GM18861 (cell line): ENCODE measurements at regions not wholly inside any gene's neighbourhood (a gene's known extent, or its start where the extent isn't known, plus 50 kb on each side); places are given as distances from the start of the nearest gene placed in this dataset.

Experiments
- ATAC-seq: cut with Tn5 transposase; IDR thresholded peaks from one replicate; pipeline ENCODE4 v1.9.1; 2021; ENCODE audit not compliant: unreplicated experiment

DNA sequence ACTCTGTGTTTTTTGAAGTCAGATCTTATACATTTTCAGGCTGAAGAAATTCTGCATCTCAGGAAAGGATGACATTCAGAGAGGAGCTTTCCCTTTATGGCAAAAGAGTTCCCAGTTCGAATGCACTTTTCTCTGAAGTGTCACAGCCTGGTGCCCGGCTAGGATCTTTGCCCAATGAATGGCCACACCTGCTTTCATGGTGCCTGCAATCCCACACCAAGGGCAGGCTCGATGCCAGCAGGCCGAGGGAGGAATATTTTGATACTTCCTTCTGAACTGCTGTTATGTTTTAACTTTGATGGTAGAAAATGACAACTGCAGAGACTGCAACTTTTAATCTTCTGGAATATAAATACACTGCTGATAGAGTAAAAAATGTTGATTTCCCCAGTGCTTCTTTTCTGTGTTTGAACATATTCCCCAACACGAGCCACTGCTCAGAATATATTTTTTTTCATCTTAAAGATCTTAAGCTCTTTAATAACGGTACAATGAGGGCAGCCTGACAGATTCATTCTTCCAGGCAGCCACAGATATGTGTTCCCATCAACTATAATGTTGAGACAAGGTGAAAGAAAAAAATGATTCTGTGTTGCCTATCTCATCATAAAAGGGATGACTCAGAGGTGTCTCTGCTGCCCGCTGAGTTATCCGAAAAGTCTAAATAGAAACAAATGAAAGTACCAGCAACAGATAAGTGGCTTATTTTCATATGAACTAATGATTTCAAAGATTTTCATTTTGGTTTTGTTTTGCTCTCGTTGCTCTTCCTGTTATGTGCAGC, 848.5 kb downstream of the DCDC2C start:
- ATAC-seq = no peak

DNA sequence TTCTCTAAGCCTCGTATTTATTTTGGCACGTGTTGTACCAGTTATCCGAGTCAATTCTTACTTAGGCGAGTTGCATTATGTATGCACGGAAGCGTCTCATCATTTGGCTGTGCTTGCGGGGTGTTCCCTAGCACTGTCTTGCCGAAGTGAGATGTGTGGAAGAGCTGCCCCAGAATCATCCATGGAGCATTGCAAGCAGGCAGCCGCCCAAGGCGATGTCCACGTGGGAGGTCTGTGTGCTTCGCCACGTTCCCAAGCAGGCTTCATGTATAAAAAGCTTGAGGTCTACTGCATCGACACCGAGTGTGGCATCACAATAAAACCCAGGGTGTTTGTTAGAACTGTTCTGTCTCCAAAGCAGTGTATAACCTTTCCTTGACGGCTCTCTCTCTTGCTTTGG, 849.9 kb downstream of the DCDC2C start:
- ATAC-seq = no peak

DNA sequence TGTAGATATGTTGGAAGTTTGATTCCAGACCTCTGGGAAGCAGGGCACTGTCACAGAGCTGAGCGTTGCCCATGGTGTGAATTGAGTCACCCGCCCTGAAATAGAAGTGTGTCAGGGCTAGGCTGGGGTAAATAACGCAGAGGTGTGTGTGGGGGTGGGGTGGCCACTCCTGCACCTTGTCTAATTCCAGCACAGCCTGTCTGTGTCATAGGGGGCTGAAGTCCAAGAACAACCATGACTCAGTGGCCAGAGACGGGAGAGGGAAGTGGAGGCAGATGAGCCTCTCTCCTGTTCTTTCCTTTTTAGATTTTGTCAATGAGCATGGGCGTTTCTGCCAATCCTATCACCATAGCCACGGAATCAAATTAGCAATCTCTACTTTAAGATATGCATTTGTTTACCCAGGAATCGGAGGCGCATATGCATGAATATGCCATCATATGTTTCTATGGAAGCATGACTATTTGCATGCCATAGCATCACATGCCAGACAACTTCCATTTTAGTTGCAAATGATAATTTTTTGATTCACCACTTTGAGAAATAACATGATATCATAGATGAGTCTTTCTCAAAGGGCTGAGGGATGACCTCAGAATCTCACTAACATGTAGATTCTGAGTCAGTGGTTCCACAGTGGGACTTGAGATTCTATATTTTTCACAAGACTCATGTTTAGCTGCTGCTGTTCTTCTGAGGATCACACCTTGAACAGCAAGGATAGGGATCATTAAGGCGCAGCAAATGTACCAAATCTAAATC, 852.9 kb downstream of the DCDC2C start:
- ATAC-seq = no peak

DNA sequence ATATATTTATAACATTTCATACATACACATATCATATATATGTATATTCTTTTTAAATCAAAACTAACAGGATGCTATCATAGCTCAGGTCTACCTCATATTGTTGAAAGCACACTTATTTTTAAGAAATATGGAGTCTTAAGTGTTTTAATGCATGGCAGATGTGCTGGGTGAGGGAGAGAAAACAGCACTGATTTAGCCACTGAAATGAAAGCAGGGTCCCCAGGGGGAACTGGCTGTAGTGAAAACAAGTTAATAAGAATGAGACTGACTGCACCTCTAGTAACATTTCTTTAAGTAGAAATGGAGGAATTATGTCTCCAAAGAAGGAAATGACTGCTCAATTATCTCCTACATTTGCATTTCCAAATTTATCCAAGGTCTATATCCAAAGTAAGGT, 857.8 kb downstream of the DCDC2C start:
- ATAC-seq = no peak

DNA sequence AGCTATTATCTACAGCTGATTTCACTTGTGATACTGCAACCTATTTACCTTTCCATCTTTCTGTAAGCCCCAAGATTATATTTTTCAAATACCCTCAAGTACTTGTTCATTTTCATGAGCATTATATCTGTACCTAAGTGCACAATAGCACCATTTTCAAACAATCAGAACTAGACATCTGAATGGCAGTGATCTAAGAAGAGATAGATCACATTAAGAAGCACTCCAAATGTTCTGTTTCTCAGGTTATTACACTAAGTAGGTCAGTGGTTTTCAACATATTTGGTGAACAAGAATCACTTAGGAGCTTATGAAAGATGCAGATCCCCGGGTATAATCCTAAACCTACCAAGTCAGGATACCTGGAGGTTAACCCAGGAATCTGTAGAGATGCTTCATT, 872.7 kb downstream of the DCDC2C start:
- no peak for ATAC-seq

DNA sequence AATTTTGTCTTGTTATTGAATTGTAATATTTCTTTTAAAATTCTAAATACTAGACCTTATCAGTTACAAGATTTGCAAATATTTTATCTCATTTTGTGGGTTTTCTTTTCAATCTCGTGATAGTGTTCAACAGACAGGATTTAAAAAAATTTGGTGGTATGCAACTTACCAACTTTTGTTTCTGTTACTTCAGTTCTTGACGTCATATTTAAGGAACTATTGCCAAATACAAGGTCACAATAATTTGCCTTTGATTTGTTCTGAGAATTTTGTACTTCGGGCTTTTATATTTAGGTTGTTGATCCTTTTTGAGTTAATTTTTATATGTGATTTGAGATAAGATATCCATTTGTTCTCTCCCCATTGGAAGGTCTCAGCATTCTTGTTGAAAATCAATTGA, 876.6 kb downstream of the DCDC2C start:
- ATAC-seq = no peak

DNA sequence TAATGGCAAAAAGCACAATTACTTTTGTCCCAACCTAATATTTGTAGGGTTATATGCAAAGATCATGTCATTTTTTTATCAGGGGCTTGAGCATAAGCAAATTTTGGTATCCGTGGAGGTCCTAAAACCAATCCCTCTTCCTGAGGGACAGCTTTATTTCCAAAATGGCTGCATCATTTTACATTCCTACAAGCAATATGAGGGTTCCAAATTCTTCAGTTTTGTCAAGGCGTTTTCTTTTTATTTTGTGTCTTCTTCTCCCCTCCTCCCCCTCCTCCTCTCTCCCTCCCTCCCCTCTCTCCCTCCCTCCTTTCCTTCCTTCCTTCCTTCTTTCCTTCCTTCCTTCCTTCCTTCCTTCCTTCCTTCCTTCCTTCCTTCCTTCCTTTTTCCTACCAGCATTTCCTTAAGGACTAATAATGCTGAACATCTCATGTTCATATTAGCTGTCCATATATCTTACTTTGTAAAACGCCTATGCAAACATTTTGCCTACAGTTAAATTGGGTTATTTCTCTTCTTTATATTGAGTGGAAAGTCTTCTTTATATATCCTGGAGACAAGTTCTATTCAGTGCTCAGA, 881.8 kb downstream of the DCDC2C start:
- ATAC-seq = no peak

DNA sequence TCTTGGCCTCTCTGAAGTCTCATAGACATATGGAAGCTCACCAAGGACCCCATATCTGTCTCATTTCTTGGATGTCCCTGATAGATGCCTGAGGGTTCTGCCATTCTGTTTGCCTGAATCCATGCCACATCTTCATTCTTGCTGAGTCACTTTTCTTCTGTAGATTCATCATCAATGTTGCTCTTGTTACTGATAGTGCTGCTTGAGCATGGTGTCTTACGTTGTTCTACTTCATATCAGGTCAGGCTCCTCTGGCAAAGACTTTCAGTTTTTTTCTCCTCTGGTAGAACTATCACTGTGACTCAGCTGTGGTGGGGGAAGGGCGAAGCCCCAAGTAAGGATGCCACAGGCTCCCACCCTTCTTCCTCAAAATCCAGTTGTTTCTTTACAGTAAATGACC, 885.2 kb downstream of the DCDC2C start:
- no peak for ATAC-seq

DNA sequence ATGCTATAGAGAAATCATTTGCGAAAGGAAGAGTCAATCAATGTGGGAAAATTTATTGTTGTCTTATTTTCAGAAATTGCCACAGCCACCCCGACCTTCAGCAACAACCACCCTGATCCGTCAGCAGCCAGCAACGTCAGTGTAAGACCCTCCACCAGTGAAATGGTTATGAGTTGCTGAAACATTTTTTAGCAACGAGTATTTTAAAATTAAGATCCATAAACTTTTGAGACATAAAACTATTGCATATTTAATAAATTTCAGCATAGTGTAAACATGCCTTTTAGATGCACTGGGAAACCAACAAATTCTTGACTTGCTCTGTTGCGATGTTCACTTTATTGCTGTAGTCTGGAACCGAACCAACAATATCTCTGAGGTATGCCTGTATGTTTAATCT, 887.9 kb downstream of the DCDC2C start:
- no peak for ATAC-seq

DNA sequence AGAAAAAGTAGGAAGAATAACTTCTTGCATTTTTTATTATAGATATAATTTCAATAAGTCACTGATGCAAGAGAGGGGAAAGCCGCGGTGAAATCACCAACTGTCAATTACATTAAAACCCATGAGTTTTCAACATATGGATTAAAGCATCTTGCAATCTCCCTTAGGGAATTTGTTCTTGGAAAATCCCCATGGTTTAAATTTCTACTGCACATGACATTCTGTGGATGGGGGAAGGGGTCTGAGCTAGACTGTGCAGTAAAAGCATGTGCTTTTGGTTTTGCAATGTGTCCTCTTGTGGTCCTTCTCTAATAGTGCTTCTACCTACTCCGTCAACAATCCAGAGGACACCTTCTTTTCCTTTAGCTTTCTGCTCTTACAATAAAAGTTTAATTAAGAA, 894.0 kb downstream of the DCDC2C start:
- ATAC-seq = no peak

DNA sequence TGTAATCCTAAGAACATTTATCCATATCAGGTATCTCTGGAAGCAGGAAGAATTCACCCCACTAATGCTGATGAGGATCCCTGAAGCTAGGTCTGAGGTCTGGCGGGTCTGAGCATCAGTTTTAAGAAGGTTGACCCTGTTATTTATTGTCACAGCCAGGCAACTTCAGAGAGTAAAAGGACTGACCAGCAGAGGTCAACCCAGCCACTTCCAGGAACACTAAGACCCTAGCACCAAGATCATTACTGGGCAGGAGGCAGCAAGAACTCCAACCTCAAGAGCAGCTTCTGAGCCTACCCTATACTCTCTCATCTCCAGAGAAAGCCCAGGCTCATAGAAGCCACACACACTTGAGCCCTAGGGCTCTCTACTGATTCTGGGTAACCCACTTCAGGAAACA, 901.4 kb downstream of the DCDC2C start:
- ATAC-seq = no peak

DNA sequence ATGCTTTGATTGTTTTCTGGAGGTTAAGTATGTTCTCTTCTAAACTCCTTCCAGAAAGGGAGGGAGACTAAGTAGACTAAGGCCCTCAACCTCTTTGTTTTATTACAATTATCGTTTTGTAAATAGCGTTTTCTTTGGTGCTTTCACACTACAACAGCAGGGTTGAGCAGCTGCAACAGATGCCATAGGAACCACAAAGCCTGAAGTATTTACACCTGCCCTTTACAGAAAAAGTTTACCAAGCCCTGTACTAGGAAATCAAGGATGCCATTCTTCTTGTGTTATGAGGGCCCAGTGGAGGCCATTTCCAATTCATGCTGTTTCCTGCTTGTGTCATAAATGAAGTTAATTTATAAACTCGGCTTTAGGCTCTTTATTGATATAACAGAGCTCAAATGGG, 914.8 kb downstream of the DCDC2C start:
- ATAC-seq = no peak

DNA sequence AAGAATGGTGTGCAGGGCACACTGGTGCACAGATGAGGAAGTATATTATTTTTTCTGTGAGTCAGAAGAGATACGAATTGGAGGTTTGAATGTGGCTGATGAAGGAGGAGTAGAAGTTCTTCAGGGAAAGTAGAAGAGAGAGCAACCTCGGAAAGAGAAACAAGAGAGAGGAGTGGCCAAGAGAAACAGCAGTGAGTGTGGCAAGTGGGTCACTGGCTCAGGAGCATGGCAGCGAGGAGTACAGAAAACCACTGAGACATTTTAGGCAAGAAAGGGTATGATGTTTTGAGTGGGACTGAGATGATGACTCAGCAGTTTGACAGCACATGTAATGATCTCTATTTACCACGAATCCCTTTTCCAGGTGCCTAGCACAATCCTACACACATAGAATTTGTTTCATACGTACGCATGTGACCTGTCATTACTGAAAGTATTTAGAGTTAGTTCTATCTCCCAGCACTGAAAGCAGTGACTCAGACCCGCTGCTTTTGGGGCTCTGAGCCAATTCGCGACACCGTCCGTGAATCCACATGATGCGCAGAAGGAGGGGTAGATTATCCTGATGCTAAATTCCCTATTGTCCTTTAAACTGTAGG, 915.4 kb downstream of the DCDC2C start:
- no peak for ATAC-seq

DNA sequence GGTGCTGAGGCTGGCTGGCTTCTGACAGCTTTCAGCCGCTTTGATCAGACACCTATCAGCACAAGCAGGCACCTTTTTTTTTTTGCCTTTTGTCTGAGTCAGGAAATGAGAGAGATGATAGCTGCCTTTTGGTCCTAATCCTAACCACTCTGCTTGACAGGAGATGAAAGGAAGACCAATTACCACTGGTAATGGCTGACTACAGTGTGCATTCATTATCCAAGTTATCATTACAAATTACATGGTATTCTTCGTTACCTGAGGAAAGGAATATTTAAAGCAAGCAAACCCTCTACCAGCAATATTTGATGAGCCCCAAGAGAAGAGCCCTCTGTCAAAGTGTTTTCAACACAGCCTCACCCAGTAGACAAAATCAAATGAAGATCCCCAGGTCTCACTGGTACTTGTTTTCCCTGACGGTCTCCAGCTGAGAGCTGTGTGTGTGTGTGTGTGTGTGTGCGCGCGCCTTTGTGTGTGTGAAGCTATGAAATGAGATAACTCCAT, 925.7 kb downstream of the DCDC2C start:
- no peak for ATAC-seq

DNA sequence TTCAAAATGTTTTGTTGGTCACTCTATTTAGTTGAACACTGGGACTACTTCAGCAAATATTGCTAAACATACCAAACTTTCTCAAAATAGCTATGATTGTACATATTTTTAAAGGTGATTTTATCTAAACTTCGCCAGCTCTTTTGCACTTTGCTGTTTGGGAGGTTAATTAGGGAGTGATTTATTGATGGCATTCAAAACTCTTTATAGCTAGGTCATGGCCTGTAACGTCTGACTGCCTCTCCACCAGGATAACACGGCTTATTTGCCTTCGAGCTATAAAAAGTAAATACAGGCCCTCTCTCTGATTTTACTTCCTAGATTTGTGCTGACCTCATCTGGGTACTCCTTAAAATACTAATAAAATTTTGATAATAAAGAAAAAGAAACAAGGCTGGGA, 931.9 kb downstream of the DCDC2C start:
- ATAC-seq = no peak

DNA sequence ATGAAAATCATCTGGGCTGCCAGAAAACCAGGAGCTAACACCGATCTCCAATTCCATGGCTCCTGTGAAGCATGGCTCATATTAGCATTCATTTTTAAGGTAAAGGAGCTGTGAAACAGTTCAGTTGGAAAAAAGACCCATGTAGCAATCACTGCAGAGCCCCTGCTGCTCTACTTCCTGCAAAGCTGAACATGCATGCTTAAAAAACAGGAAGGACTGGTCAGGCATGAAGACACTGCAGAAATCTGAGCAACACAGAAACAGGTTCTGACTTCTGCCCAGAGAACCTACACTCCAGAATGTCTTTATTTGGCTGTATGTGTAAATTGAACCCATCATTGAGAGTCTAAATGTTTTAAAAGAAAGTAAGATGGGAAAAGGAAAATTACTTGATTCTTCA, 950.6 kb downstream of the DCDC2C start:
- no peak for ATAC-seq

DNA sequence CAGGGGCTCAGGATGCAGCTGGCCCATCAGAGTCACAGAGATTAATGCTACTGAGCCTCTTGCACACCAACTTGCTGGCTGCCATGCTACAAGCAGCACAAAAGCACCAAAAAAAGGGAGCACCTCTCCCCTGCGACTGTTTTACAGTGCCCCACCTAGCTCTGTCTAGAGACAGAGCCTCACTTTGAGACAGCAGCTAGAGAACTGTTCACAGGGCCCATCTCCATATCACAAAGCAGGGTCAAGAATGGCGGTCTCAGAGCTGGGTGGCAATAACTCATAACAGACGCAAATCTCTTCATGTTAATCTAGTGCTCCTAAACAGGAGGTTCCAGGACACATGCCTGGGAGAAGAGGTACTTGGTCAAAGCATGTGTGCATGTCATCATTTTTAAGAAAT, 953.0 kb downstream of the DCDC2C start:
- no peak for ATAC-seq

DNA sequence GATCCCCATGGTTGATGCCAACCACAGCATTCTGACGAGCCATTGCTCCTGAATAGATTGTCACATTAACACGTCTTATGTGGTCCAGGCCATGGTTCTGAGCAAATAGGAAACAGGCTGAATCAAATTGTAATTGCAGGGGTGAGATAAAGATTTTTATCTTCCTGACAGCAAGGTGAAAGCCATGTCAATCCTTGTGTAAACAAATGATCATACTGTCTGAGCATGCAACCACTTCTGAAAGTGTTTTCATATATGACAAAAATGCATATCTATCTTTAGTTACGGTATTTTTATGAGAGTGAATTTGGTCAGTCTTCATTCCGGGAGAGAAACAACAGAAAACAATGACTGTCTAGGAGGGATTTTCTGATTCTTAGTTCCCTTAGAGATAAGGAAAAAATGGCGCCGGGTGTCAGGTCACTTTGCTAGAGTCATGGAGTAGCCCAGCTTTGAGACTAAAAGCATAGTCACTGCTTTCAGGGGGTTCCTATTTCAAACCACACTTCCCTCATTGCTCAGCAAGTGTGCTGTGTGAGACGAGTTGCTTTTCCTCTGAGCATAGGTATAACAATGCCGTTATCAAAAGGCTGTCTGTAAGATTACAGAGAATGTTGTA, 958.9 kb downstream of the DCDC2C start:
- ATAC-seq = no peak

DNA sequence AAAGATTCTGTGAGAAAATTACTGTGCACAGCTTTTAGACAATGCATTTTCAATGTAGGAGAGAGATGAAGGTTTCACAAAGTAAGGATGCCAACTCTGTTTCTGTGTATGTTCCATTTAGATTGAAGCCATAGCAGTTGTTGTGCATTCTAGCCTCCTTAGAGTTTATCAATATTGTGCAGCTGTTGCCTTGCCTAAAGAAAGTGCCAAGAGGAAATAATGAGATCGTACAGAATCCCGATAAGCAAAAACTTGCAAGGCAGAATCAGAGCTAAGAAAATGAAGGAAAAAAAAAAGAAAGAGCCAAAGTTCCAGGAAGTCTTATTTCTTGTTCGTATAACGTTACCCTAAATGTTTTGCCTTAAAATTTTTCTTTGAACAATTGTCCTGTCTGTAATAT, 965.0 kb downstream of the DCDC2C start:
- no peak for ATAC-seq

DNA sequence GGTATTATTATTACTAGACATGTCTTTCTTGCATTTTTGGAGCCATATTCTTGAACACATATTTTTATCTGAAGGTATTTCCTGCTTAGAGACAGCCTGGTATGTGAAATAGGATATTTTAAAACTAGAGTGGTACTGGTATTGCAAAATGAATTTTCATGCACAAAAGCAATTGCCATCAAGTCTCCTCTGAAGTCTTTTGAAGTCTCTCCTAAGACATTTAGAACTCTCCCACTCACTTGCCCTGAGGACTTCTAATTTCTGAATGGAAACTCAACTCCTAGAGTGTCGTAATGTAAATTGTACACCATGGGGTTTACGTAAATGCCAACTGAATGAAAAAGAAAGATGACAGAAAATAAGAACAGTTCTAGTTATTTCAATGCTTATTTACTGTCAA, 967.0 kb downstream of the DCDC2C start:
- no peak for ATAC-seq

DNA sequence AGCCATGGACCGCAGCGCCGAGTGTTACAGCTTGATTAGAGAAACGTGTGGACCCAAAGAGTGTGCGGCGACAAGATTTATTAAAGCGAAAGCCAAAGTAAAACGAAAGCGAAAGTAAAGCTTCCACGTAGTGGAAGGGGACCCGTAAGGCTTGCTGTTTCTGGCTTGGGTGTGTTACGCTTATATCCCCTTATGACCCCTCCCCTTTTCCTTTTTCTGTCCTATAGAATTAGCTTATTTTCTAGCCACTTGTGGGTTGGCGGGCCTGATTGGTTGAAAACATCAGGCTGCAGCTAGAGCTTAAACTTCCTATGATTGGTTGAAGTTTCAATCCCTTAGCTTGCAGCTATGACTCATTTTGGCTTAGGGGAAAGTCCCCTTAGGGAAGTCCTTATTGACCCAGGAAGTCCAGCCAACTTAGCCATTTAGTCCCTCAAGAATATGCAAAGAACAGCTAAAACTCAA, 969.7 kb downstream of the DCDC2C start:
- ATAC-seq = no peak
